Liver (tissue), 8 donors: ENCODE measurements at regions not wholly inside any gene's neighbourhood (a gene's known extent, or its start where the extent isn't known, plus 50 kb on each side); places are given as distances from the start of the nearest gene placed in this dataset.

Experiments used
- DNase-seq: peaks from one replicate; pipeline ENCODE4 v3.0.0-alpha.2; 2017; ENCODE audit warnings: low spot score
- H3K27ac ChIP-seq, 2 donors: one replicate each; pipeline ENCODE4 v1.7.0; 2013; ENCODE audit warnings: inconsistent platforms in 2 of 2, low read length in 2 of 2, control low read depth in 1 of 2, low read depth in 1 of 2, mild to moderate bottlenecking in 1 of 2
- H3K27me3 ChIP-seq, 4 donors: one replicate each; pipeline versions ENCODE4 v1.6.1 to v1.7.0; 2013; ENCODE audit warnings: low read length in 3 of 4, inconsistent platforms in 1 of 4, mild to moderate bottlenecking in 1 of 4, moderate library complexity in 1 of 4; ENCODE audit not compliant: control insufficient read depth in 4 of 4, insufficient read depth in 4 of 4
- H3K36me3 ChIP-seq, 4 donors: one replicate each; pipeline versions ENCODE4 v1.6.1 to v1.7.0; 2013; ENCODE audit warnings: low read length in 3 of 4, mild to moderate bottlenecking in 3 of 4, low read depth in 1 of 4, moderate library complexity in 1 of 4; ENCODE audit not compliant: control insufficient read depth in 4 of 4, insufficient read depth in 3 of 4
- H3K4me1 ChIP-seq, 4 donors: one replicate each; pipeline versions ENCODE4 v1.6.1 to v1.7.0; 2013; ENCODE audit warnings: low read length in 3 of 4, mild to moderate bottlenecking in 3 of 4, moderate library complexity in 1 of 4; ENCODE audit not compliant: control insufficient read depth in 4 of 4, insufficient read depth in 4 of 4
- H3K4me3 ChIP-seq, 3 donors: one replicate each; pipeline versions ENCODE4 v1.6.1 to v1.7.0; 2013; ENCODE audit warnings: low read length in 3 of 3, control low read depth in 1 of 3, low read depth in 1 of 3, mild to moderate bottlenecking in 1 of 3
- H3K9ac ChIP-seq, 2 donors: one replicate each; pipeline ENCODE4 v1.7.0; 2013; ENCODE audit warnings: low read length in 2 of 2, mild to moderate bottlenecking in 2 of 2, moderate library complexity in 2 of 2, control low read depth in 1 of 2, low read depth in 1 of 2
- H3K9me3 ChIP-seq, 4 donors: one replicate each; pipeline versions ENCODE4 v1.6.1 to v1.7.0; 2013; ENCODE audit warnings: low read length in 3 of 4; ENCODE audit not compliant: control insufficient read depth in 4 of 4
- CTCF ChIP-seq: fragments of 150-350 bp; IDR thresholded peaks from 2 replicates; pipeline ENCODE4 v1.5.1; 2017; ENCODE audit warnings: improper control_type of control experiment, low read depth, low read length; ENCODE audit not compliant: missing input control
- FOXA1 ChIP-seq: IDR thresholded peaks from 2 replicates; pipeline ENCODE4 v1.6.1; 2016; ENCODE audit warnings: antibody characterized with exemption
- GABPA ChIP-seq, 2 donors: IDR thresholded peaks in 1 of 2; conservative IDR thresholded peaks in 1 of 2; 2 replicates each; pipeline ENCODE4 v1.6.1; 2016; ENCODE audit warnings: antibody characterized with exemption in 2 of 2, mild to moderate bottlenecking in 1 of 2, moderate library complexity in 1 of 2
- HNF4A ChIP-seq, 2 donors: conservative IDR thresholded peaks; 2 replicates each; pipeline ENCODE4 v1.6.1; 2016; ENCODE audit warnings: antibody characterized with exemption in 2 of 2, mild to moderate bottlenecking in 2 of 2
- HNF4G ChIP-seq: IDR thresholded peaks from 2 replicates; pipeline ENCODE4 v1.6.1; 2016; ENCODE audit warnings: antibody characterized with exemption
- JUND ChIP-seq, 2 donors: IDR thresholded peaks; 2 replicates each; pipeline ENCODE4 v1.6.1; 2016; ENCODE audit warnings: antibody characterized with exemption in 2 of 2
- RAD21 ChIP-seq, 2 donors: IDR thresholded peaks; 2 replicates each; pipeline ENCODE4 v1.6.1; 2016; ENCODE audit warnings: antibody characterized with exemption in 2 of 2, mild to moderate bottlenecking in 2 of 2
- RXRA ChIP-seq, 2 donors: IDR thresholded peaks; 2 replicates each; pipeline ENCODE4 v1.6.1; 2017 to 2018; ENCODE audit warnings: antibody characterized with exemption in 2 of 2, mild to moderate bottlenecking in 1 of 2
- TAF1 ChIP-seq: conservative IDR thresholded peaks from 2 replicates; pipeline ENCODE4 v1.6.1; 2016; ENCODE audit warnings: antibody characterized with exemption, mild to moderate bottlenecking
- WGBS: extraction: QIAGEN DNeasy Blood & Tissue Kit; methylation state at CpG from one replicate; pipeline ENCODE4 v1.1.7; 2013; 5-methylcytosine and 5-hydroxymethylcytosine counted together
- TF ChIP-seq, protein P1 (sequence below): IDR thresholded peaks from 2 replicates; pipeline ENCODE4 v1.6.1; 2016; ENCODE audit warnings: antibody characterized with exemption
- TF ChIP-seq, protein P2 (sequence below): IDR thresholded peaks from 2 replicates; pipeline ENCODE4 v1.6.1; 2016; ENCODE audit warnings: antibody characterized with exemption
- donor health status: healthy.
- donor health status: healthy.
- donor health status: healthy.
- donor health status: healthy.
- donor health status: healthy.

DNA sequence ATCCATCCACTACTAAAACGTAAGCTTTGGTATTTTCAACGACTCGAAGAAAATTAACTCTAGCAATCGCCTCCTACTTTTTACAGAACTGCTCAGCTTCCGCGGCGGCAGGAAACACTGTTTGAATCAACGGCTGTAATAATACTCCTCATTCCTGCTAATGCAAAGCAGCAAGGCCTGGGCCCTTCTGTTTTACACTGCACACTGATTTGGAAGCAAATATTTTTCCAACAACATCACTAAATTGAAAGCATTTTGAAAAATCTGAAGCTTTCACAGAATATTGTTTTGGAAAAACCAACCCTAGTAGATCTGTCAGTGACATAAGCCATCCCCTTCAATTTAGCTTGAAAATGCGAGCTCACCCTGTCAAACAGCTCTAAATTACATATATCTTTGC, 261.2 kb downstream of the TXNL1 start:
- Histone ChIP-seq H3K27me3 (peaks cover 0 to 3% (median 0%) of the 10 kb centered on the region in 4 donors), H3K9ac (no peak overlapping the region), H3K4me1 (no peaks in the 10 kb centered on the region), H3K36me3 (no peaks in the 10 kb centered on the region), H3K27ac (no peak overlapping the region), H3K9me3 (no peaks in the 10 kb centered on the region), H3K4me3 (no peak overlapping the region)
- WGBS, result 86% methylated on average over 9 of the region's 9 CpGs
- TF ChIP-seq HNF4G (no peak), RXRA (IDR thresholded peaks at IDR 0.05) (no peak), RAD21 (IDR thresholded peaks at IDR 0.05) (no peak)
- TF ChIP-seq, protein P1, sequence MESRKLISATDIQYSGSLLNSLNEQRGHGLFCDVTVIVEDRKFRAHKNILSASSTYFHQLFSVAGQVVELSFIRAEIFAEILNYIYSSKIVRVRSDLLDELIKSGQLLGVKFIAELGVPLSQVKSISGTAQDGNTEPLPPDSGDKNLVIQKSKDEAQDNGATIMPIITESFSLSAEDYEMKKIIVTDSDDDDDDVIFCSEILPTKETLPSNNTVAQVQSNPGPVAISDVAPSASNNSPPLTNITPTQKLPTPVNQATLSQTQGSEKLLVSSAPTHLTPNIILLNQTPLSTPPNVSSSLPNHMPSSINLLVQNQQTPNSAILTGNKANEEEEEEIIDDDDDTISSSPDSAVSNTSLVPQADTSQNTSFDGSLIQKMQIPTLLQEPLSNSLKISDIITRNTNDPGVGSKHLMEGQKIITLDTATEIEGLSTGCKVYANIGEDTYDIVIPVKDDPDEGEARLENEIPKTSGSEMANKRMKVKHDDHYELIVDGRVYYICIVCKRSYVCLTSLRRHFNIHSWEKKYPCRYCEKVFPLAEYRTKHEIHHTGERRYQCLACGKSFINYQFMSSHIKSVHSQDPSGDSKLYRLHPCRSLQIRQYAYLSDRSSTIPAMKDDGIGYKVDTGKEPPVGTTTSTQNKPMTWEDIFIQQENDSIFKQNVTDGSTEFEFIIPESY, result no peak
- DNase-seq, result no peak

DNA sequence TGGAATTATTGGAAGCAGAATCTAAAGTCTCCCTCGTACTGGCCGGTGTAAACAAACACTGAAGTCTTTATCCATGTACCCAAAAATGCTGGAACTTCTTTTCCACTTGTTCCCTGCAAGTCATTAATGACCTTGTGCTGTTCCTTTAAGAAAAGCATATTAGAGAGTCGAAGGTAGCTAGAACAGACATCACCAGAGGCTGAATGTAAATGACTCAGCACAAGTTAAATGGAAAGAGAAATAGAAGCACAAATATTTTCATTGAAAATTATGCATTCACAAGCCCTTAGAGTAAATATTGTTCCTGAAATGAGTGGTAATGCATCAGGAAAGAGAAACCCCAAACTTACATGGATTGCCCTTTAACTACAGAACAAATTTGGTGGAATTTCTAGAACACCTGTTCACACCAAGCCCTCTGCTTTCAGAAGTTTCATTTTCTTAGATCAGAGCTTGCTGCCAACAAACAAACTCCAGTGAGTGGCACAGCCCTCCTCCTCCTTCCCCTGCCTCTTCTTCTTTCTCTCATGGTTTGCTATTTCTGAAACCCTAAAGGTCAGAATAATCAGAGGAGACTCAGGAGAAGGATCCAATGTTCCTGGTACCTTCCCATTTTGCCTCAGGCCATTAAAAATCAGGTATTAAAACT, 264.3 kb downstream of the TXNL1 start:
- H3K9me3 ChIP-seq, result no peaks in the 10 kb centered on the region
- H3K4me3 ChIP-seq, result no peak overlapping the region
- TF ChIP-seq, protein P2, sequence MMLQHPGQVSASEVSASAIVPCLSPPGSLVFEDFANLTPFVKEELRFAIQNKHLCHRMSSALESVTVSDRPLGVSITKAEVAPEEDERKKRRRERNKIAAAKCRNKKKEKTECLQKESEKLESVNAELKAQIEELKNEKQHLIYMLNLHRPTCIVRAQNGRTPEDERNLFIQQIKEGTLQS, result no peak
- TF ChIP-seq FOXA1, result no peak
- no peak for TF ChIP-seq GABPA (IDR thresholded peaks at IDR 0.05 in 1 of 2, conservative IDR thresholded peaks at IDR 0.05 in 1 of 2)
- no peak for TF ChIP-seq JUND (IDR thresholded peaks at IDR 0.05)
- 59% methylated on average over 3 of the region's 3 CpGs for WGBS
- H3K9ac ChIP-seq, result no peak overlapping the region
- H3K36me3 ChIP-seq, result no peaks in the 10 kb centered on the region
- no peaks in the 10 kb centered on the region for H3K4me1 ChIP-seq
- DNase-seq, result no peak
- H3K27ac ChIP-seq, result no peak overlapping the region
- peaks cover 0 to 3% (median 0%) of the 10 kb centered on the region in 4 donors for H3K27me3 ChIP-seq

DNA sequence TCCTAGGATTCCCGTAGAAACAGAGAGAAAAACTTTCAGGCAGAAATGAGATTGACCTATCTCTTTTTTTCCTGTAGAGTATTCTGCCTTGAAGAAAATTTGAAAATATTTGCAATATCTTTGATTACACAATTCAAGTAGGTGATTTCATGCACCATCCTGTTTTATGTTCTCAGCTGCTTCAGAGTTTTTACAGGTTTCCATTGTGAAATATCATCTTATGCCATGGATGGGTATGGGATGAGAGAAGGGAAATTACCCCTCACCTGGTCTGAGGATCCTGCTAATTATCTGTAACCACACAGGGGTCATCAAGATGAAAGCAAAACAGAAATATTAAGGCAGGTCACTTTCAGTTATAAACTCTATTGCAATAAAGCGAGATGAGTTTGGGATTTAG, 264.8 kb downstream of the TXNL1 start:
- peaks cover 0 to 3% (median 0%) of the 10 kb centered on the region in 4 donors for H3K27me3 ChIP-seq
- no peaks in the 10 kb centered on the region for H3K36me3 ChIP-seq
- no peak for DNase-seq
- no peak overlapping the region for H3K27ac ChIP-seq
- WGBS, result 90% methylated on average over 2 of the region's 2 CpGs
- H3K4me3 ChIP-seq, result no peak overlapping the region
- no peaks in the 10 kb centered on the region for H3K9me3 ChIP-seq
- H3K9ac ChIP-seq, result no peak overlapping the region
- no peak for TF ChIP-seq JUND (IDR thresholded peaks at IDR 0.05)
- no peak for TF ChIP-seq CTCF
- no peak for TF ChIP-seq RAD21 (IDR thresholded peaks at IDR 0.05)
- no peak for TF ChIP-seq TAF1
- no peak for TF ChIP-seq GABPA (IDR thresholded peaks at IDR 0.05 in 1 of 2, conservative IDR thresholded peaks at IDR 0.05 in 1 of 2)
- no peak for TF ChIP-seq HNF4G
- TF ChIP-seq HNF4A (conservative IDR thresholded peaks at IDR 0.05), result no peak
- H3K4me1 ChIP-seq, result no peaks in the 10 kb centered on the region
